ENCODE measurements at regions not wholly inside any gene's neighbourhood (a gene's known extent, or its start where the extent isn't known, plus 50 kb on each side); places are given as distances from the start of the nearest gene placed in this dataset.

GRCh38 chr9:108664309-108665255, 191.2 kb downstream of the ACTL7B start:
- no peak for TF ChIP-seq CTCF (IDR thresholded peaks at IDR 0.05; ENCODE audit: extremely low read depth, missing control alignments)
- DNase-seq (ENCODE audit: low spot score): no peak

DNA sequence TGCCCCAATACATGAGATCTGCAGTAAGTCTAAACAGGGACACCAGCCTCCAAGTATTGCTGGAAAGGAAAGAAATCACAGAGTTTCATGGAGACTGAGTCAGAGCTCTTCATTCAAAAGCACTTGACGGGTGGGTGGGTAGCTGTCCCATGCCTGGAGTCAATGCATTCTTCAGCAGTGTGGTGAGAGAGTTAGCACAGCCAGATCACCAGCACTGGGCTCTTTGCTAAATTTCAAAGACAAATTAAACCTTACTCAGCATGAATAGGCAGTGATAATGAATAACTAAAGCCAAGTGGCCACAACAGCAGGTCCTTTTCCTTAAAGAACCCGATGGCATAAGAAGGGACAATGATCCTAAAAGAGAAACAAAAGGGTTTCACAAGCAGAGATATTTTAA, 192.4 kb downstream of the ACTL7B start:
- TF ChIP-seq CTCF (IDR thresholded peaks at IDR 0.05; ENCODE audit: extremely low read depth, missing control alignments): no peak
- no peak for DNase-seq (ENCODE audit: low spot score)

- DNase-seq (ENCODE audit: low spot score): no peak
- TF ChIP-seq CTCF (IDR thresholded peaks at IDR 0.05; ENCODE audit: extremely low read depth, missing control alignments): no peak
These were observed 192.8 kb downstream of the ACTL7B start for GRCh38 chr9:108662956-108663355.

DNA sequence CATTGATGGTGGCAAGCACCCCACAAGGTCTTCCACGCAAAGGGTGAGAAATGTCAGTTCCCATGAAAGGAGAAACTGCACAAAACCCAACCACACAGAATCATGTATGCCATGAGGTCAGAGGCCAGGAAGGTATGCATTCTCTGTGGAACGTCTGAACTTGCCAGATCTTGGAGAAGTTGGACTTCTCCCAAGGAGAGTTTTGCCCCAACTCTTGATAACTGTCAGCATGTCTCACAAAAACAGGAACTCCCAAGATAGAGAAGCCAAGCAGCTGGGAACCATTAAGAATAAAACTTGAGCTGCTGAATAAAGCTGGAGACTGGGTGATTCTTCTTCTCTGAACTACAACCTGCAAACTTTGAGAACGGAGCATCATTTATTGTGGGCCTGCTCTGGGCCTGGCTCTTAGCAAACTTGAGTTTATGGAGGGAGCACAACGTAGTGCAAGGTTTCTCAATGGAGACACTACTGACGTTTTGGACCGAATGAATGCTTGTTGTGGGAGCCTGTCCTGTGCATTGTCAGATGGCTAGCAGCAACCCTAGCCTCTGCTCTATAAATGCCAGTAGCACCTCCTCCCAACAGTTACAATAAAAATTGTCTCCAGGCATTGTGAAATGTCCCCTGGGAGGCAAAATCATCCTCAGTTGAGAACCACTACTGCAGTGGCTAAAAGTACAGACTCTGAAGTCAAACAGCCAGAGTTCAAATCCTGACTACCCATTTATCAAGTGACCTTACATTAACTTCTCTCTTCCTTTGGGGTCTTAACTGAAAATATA, 193.5 kb downstream of the ACTL7B start:
- no peak for DNase-seq (ENCODE audit: low spot score)
- no peak for TF ChIP-seq CTCF (IDR thresholded peaks at IDR 0.05; ENCODE audit: extremely low read depth, missing control alignments)

- TF ChIP-seq CTCF (IDR thresholded peaks at IDR 0.05; ENCODE audit: extremely low read depth, missing control alignments): no peak
- DNase-seq (ENCODE audit: low spot score): no peak
These were observed 199.2 kb downstream of the ACTL7B start for GRCh38 chr9:108656566-108656965.

GRCh38 chr9:108655818-108656217, 200.0 kb downstream of the ACTL7B start:
- no peak for TF ChIP-seq CTCF (IDR thresholded peaks at IDR 0.05; ENCODE audit: extremely low read depth, missing control alignments)
- no peak for DNase-seq (ENCODE audit: low spot score)

- no peak for DNase-seq (ENCODE audit: low spot score)
- TF ChIP-seq CTCF (IDR thresholded peaks at IDR 0.05; ENCODE audit: extremely low read depth, missing control alignments): no peak
These were observed 201.2 kb downstream of the ACTL7B start for GRCh38 chr9:108654566-108654965.
